HG03095 (cell line): ENCODE measurements at regions not wholly inside any gene's neighbourhood (a gene's known extent, or its start where the extent isn't known, plus 50 kb on each side); places are given as distances from the start of the nearest gene placed in this dataset.

Source experiments
- ATAC-seq: cut with Tn5 transposase; IDR thresholded peaks from one replicate; pipeline ENCODE4 v1.9.1; 2021; ENCODE audit warnings: moderate library complexity; ENCODE audit not compliant: unreplicated experiment

DNA sequence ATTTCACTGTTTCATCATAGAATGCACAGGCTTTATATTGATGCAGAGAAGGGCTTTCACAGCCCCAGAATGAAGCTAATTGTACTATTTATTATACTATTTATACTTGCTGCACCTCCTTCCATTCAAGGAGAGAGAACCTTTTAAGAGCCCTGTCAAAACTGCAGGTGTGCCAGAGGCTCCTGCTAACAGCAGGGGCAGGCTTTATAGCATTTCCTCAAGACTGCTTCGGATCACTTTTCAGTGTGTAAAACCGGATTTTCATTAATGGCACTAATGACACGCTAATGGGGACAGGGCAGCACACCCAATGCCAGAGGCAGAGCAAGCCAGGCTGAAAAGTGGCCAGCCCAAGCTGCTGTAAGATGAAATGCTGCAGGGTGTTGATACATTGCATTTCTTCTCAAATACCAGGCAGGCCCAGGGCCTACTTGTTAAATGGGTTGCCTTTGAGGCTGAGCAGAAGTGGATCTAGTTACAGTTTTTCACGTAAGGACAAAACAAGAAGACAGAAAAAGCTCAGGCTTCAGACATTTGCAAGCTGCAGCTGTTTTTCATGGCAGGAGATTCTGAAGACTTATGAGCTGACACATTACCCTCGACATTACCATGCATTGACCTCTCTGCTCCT lies 487.7 kb upstream of the BTBD3 start:
- no peak for ATAC-seq

GRCh38 chr20:11430652-11431051 lies 487.0 kb upstream of the BTBD3 start:
- ATAC-seq, result no peak

DNA sequence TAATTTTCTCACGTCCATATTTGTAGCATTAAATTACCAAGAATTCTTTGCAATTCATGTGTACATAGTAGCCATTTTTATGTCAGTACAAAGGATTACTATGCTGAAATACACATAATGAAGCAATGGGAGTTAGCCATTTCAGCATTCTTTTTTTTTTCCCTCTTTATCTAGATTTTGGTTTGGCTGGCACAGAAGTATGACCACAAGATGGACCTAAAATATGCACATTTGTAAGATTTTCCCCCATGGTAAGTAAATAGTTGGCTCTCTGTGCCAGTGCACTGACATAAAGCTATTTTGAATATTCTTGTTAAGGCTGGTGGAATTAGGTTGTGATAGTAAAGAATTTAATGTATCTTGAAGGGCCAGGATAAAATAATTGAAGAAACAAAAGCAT lies 486.1 kb upstream of the BTBD3 start:
- no peak for ATAC-seq

DNA sequence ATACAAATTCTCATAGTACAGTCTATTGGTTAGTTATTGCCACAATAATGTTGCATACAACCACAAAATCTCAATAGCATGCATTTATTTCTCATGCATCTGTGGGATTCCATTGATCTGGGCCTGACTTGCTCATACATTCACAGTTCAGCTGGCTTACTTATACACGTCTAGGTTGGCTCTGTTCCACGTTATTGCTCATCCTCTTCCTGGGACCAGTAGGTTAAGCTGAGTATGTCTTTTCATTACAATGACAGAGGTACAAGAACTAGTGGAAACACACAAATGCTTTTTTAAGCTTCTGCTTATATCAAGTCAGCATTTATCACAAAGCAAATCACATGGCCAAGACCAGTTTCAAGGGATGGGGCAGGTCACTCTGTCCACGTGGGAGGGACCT lies 485.3 kb upstream of the BTBD3 start:
- no peak for ATAC-seq

DNA sequence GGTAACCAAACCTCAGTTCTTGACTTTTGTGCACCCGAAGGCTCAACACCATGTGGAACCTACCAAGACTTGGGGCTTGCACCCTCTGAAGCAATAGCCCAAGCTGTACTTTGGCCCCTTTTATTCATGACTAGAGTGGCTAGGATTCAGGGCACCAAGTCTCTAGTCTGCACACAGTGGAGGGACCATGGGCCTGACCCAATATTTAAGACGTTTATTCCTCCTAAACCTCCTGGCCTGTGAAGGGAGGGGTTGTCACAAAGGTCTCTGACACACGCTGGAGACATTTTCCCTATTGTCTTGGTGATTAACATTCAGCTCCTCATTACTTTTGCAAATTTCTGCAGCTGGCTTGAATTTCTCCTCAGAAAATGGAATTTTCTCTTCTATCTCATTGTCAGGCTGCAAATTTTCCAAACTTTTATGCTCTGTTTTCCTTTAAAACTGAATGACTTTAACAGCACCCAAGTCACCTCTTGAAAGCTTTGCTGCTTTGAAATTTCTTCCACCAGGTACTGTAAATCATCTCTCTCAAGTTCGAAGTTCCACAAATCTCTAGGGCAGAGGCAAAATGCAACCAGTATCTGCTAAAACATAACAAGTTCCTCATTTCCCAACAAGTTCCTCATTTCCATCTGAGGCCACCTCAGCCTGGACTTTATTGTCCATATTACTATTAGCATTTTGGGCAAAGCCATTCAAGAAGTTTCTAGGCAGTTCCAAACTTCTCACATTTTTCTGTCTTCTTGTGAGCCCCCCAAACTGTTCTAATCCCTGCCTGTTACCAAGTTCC lies 481.4 kb upstream of the BTBD3 start:
- ATAC-seq, result no peak

- ATAC-seq, result no peak
Observed at GRCh38 chr20:11437090-11437489, 480.6 kb upstream of the BTBD3 start.

GRCh38 chr20:11437611-11438380 lies 479.9 kb upstream of the BTBD3 start:
- no peak for ATAC-seq

DNA sequence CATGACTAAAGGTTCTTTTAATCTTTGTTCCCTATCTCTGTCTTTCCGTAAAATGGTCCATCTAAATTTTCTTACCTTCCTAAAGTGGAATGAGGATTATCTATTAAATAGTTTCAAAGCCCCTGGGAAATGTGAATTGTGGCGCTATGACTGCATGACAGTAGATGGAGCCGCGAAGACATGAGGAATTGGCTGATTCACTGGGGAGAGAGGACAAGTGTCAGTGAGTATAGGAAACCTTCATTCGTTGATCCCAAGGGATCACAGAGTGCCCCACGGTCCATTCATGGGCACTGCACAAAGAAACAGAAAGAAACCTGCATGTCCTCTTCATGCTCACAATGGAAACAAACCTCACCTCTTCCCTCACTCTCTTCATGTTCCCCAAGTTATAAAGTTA lies 479.3 kb upstream of the BTBD3 start:
- ATAC-seq, result no peak

GRCh38 chr20:11443382-11444119 lies 474.1 kb upstream of the BTBD3 start:
- no peak for ATAC-seq

- no peak for ATAC-seq
Observed at GRCh38 chr20:11445161-11445560, 472.5 kb upstream of the BTBD3 start.

GRCh38 chr20:11445891-11446290 lies 471.8 kb upstream of the BTBD3 start:
- ATAC-seq, result no peak

DNA sequence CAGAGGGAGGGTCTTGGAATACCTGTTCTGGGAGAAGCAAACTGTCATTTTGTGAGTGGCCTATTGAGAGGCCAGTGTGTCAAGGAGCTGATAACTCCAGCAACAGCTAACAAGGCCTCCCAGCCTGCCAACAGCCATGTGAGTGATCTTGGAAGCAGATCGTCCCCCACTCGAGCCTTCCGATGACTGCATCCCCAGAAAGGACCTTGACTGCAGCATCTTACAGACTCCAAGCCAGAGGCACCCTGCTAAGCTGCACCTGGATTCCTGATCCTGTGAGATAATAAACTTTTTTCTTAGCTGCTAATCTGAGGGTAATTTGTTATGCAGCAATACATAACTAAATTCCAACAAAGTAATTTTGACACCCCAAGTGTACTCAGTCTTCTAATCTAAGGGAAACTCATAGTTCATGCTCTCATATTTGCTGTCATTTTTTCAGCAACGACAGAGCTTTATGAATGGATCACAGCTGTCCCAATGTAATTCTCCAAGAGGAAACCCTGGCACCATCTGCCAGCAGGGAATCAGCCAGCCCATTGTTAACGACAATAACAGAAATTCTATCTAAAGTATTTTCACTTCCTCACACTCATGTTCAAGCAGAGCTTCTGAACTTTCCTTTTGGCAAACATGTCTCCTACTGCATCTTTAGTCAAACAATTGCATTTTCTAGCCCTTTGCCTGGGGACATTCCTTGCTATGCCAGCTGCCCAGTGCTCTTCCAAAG lies 470.2 kb upstream of the BTBD3 start:
- ATAC-seq, result no peak

DNA sequence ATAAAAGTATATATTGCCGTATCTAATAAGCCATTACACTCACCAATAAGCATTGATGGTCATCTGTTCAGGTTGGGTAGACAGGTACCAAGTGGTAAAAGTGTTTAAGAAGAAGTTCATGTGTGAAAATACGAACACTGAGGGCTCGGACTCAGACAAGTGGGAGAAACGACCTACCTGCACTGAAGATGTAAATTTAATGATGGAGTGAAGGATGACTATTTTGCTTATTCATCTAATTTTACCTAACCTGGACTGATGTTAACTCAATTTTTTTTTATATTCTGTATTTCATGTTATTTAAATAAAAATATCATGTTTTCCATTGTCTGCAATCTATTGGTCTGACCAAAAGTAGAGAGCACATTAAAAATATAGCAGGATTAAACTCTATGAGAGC lies 469.1 kb upstream of the BTBD3 start:
- no peak for ATAC-seq

GRCh38 chr20:11451793-11452291 lies 465.9 kb upstream of the BTBD3 start:
- no peak for ATAC-seq

DNA sequence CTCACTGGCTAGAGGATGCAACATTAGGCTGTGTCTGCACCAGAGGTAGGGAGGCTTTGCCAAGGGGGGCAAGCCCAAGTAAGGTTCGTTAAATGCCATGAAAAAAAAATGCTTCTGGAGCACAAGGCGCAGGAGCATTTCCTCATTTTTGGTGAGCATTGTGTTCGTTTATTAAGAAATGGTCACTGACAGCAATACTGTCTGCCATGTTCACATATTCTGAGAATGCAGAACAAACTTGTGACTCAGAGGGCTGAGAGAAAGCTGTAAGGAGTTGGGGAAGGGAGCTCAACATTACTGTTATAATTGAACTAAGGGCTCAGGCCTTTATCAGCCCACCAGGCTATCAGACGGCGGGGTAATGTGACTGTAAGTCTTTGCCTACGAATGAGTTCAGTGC lies 465.4 kb upstream of the BTBD3 start:
- no peak for ATAC-seq

DNA sequence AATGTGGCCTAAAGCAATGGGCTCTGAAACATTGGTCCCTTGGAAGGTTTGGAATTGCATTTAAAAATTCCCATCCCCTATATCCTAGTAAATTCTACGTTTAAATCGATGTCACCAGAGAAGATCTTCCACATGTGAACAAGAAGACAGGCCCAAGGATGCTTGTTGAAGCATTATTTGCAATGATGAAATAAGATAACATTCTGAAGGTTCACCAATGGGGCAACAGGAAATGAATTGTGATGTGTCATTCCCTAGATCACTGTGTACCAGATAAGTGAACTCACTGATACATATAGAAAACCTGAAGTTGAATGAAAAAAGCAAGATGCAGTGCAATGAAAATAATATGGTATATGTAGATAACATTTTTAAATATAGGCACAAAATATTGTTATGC lies 464.3 kb upstream of the BTBD3 start:
- no peak for ATAC-seq

GRCh38 chr20:11454966-11455799 lies 462.5 kb upstream of the BTBD3 start:
- ATAC-seq, result no peak

DNA sequence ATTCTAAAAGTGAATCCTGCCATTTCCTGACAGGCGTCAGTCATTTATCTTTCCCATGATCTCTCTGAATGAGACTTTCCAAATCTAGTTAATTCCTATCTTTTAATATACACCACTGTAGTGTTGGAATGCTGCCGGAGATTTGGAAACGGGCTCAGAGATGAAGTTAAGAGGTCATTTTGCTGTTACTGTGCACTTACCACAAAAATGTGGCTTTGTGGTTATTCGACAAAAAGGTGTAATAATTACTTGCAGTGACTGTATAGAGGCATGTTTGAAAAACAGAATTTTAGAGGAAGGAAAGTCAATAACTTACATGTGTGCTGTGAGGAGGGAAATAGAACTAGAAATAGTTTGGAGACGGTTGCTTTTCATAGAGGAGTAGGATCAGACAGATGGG lies 460.2 kb upstream of the BTBD3 start:
- no peak for ATAC-seq

DNA sequence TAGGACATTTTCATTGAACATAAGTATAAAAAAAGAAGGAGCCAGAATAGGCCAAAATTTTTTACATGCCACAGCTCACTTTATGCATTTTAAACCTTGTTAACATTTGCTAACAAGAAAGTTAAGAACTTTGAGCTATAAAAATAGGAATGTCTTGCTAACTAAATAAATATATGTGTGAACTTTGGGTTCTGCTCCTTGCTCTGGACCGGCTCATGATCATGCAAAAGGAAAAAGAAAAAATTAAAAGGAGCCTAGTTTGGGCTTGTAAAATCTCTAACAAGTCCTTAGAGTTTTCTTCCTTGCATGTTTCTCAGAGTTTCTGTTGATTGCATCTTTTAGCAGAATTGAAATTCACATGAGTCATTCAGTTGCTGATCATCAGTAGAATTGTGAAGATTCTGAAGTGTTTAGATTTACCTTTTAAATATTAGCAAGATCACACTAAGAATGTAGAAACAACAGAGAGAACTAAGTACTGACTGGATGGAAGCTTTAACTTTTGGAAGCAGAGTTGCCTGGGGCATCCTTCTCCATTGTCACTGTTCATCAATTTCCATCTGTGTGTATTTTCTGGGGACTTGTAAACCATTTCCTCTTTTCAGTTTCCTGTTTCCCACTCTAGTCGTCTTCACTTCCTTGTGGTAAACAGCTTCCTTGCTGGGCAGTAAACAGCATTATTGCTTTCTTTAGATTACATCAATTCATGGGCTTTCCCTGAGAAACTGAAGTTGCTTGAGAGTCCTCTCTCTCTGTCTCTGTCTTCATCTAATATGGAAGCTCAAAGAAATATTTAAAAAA lies 458.4 kb upstream of the BTBD3 start:
- no peak for ATAC-seq
